ENCODE measurements at regions not wholly inside any gene's neighbourhood (a gene's known extent, or its start where the extent isn't known, plus 50 kb on each side); places are given as distances from the start of the nearest gene placed in this dataset.
"Not testable (repeated sequence)": the region's sequence is repeated elsewhere in the genome, so short reads cannot be mapped to it uniquely, and the experiment has no call there.

DNA sequence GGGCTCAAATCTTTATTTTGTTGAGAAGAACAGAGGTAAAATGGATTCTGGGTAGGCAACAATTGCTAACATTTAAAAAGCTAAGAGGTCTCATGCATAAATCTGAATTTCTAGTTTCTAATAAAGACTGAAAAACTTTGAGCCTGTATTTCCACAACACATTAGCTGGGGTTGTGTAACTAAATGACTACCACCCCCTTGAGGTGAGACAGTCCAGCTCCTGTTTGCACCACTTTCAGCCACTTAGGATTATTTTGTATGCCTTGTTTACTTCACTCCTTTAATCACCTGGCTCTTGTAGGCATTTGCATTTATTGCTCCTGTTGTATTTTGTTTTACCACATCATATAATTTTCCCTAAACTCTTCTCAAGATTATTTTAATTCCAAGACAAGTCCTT lies 376.6 kb downstream of the PTH2R start:
- H4K5ac ChIP-seq (ENCODE audit: insufficient read length, low read depth, low read length) = no peak overlapping the region
- no peaks in the 10 kb centered on the region for H3K9me3 ChIP-seq (ENCODE audit: control insufficient read depth, low read depth, low read length)
- no peak for DNase-seq

DNA sequence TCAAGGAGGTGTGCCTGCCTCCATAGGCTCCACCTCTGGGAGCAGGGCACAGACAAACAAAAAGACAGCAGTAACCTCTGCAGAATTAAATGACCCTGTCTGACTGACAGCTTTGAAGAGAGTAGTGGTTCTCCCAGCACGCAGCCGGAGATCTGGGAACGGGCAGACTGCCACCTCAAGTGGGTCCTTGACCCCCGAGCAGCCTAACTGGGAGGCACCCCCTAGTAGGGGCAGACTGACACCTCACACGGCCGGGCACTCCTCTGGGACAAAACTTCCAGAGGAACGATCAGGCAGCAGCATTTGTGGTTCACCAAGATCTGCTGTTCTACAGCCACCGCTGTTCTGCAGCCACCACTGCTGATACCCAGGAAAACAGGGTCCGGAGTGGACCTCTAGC lies 378.2 kb downstream of the PTH2R start:
- H2AFZ ChIP-seq (ENCODE audit: low read length); H3K4me1 ChIP-seq (ENCODE audit: insufficient read depth, low read length); H4K5ac ChIP-seq (ENCODE audit: insufficient read length, low read depth, low read length); H3K14ac ChIP-seq (ENCODE audit: insufficient read depth, low read length); H3K18ac ChIP-seq (ENCODE audit: insufficient read length, low read depth, low read length); H2BK20ac ChIP-seq (ENCODE audit: low read depth, low read length, poor library complexity, severe bottlenecking); H3K4me1 Mint-ChIP-seq; H3K27ac Mint-ChIP-seq; H3K27ac ChIP-seq (ENCODE audit: insufficient read length, low read depth, low read length); H3T11ph ChIP-seq (ENCODE audit: low read length); H3K4me2 ChIP-seq (ENCODE audit: insufficient read depth, insufficient read length, low read length); H2AK5ac ChIP-seq (ENCODE audit: insufficient read length, low read length); H3K9ac ChIP-seq (ENCODE audit: extremely low read depth, insufficient read length, low read length); H3K79me1 ChIP-seq (ENCODE audit: insufficient read depth, low read depth, low read length, poor library complexity, severe bottlenecking); H3K23me2 ChIP-seq (ENCODE audit: insufficient read length, low read depth, low read length, poor library complexity, severe bottlenecking); H3K23ac ChIP-seq (ENCODE audit: insufficient read length, low read depth, low read length); H3K56ac ChIP-seq (ENCODE audit: insufficient read length, low read depth, low read length); H3K4ac ChIP-seq (ENCODE audit: low read depth, low read length); H4K8ac ChIP-seq (replicated peaks; ENCODE audit: insufficient read length, low read depth, low read length); H3K27me3 ChIP-seq (ENCODE audit: insufficient read depth, low read length); DNase-seq; H4K20me1 ChIP-seq (ENCODE audit: control insufficient read depth, insufficient read depth, insufficient read length); H2BK120ac ChIP-seq (ENCODE audit: low read depth, low read length, poor library complexity, severe bottlenecking); H2BK15ac ChIP-seq (ENCODE audit: low read depth, low read length); H2BK12ac ChIP-seq (ENCODE audit: insufficient read length, low read depth, low read length); H3K9me3 ChIP-seq (ENCODE audit: control insufficient read depth, low read depth, low read length); H3K4me3 Mint-ChIP-seq; H3K27me3 Mint-ChIP-seq (ENCODE audit: low read depth); H4K91ac ChIP-seq (ENCODE audit: insufficient read length, low read depth, low read length); H3K79me2 ChIP-seq (ENCODE audit: insufficient read depth, low read length); H2BK5ac ChIP-seq (ENCODE audit: insufficient read length, low read length): not testable (repeated sequence)
- no CpG with 5 or more reads among the region's 9 CpGs for WGBS (ENCODE audit: extremely low coverage, insufficient read length, low lambda C conversion rate)
- H3K9me3 Mint-ChIP-seq = peaks cover 19 to 20% of the 10 kb centered on the region in 2 experiments
- H3K36me3 Mint-ChIP-seq (ENCODE audit: insufficient read depth in 1 of 3, low read depth in 3 of 3) = peaks cover 13 to 20% (median 15%) of the 10 kb centered on the region in 3 experiments

More for the DNA sequence above, 376.6 kb downstream of the PTH2R start:
- H3K14ac ChIP-seq (ENCODE audit: insufficient read depth, low read length) = no peak overlapping the region
- H2BK5ac ChIP-seq (ENCODE audit: insufficient read length, low read length) = no peak overlapping the region
- no peak overlapping the region for H3T11ph ChIP-seq (ENCODE audit: low read length)
- Mint-ChIP-seq H3K4me1 (no peaks in the 10 kb centered on the region), H3K27me3 (ENCODE audit: low read depth) (no peaks in the 10 kb centered on the region), H3K4me3 (no peak overlapping the region), H3K27ac (no peak overlapping the region), H3K9me3 (peaks cover 19 to 20% of the 10 kb centered on the region in 2 experiments), H3K36me3 (ENCODE audit: insufficient read depth in 1 of 3, low read depth in 3 of 3) (peaks cover 13 to 20% (median 15%) of the 10 kb centered on the region in 3 experiments)
- H2BK120ac ChIP-seq (ENCODE audit: low read depth, low read length, poor library complexity, severe bottlenecking) = no peak overlapping the region
- no peaks in the 10 kb centered on the region for H3K79me2 ChIP-seq (ENCODE audit: insufficient read depth, low read length)
- H2AFZ ChIP-seq (ENCODE audit: low read length) = no peak overlapping the region
- H3K23ac ChIP-seq (ENCODE audit: insufficient read length, low read depth, low read length) = no peak overlapping the region
- no peak overlapping the region for H2AK5ac ChIP-seq (ENCODE audit: insufficient read length, low read length)
- H3K4me1 ChIP-seq (ENCODE audit: insufficient read depth, low read length) = no peaks in the 10 kb centered on the region
- no peak overlapping the region for H3K27ac ChIP-seq (ENCODE audit: insufficient read length, low read depth, low read length)
- H3K56ac ChIP-seq (ENCODE audit: insufficient read length, low read depth, low read length) = no peak overlapping the region
- no peak overlapping the region for H3K4ac ChIP-seq (ENCODE audit: low read depth, low read length)
- no peak overlapping the region for H4K91ac ChIP-seq (ENCODE audit: insufficient read length, low read depth, low read length)
- no peak overlapping the region for H3K4me2 ChIP-seq (ENCODE audit: insufficient read depth, insufficient read length, low read length)
- no peak overlapping the region for H4K8ac ChIP-seq (replicated peaks; ENCODE audit: insufficient read length, low read depth, low read length)
- H3K9ac ChIP-seq (ENCODE audit: extremely low read depth, insufficient read length, low read length) = no peak overlapping the region
- no peaks in the 10 kb centered on the region for H4K20me1 ChIP-seq (ENCODE audit: control insufficient read depth, insufficient read depth, insufficient read length)
- no peak overlapping the region for H2BK12ac ChIP-seq (ENCODE audit: insufficient read length, low read depth, low read length)
- H2BK20ac ChIP-seq (ENCODE audit: low read depth, low read length, poor library complexity, severe bottlenecking) = no peak overlapping the region
- TF ChIP-seq CTCF (conservative IDR thresholded peaks at IDR 0.05) = peak; percentile 51
- H3K27me3 ChIP-seq (ENCODE audit: insufficient read depth, low read length) = no peaks in the 10 kb centered on the region
- H3K79me1 ChIP-seq (ENCODE audit: insufficient read depth, low read depth, low read length, poor library complexity, severe bottlenecking) = no peaks in the 10 kb centered on the region
- H2BK15ac ChIP-seq (ENCODE audit: low read depth, low read length) = no peak overlapping the region
- H3K18ac ChIP-seq (ENCODE audit: insufficient read length, low read depth, low read length) = no peak overlapping the region
- H3K23me2 ChIP-seq (ENCODE audit: insufficient read length, low read depth, low read length, poor library complexity, severe bottlenecking) = no peaks in the 10 kb centered on the region

All from H9 (cell line).